Mesodermal cell (in vitro differentiated cells): ENCODE measurements at regions not wholly inside any gene's neighbourhood (a gene's known extent, or its start where the extent isn't known, plus 50 kb on each side); places are given as distances from the start of the nearest gene placed in this dataset.
A peak's percentile ranks its signal among the peaks of the same experiment; 100 is the strongest.

Source experiments
- H3K27ac ChIP-seq: 2 replicates; pipeline ENCODE4 v1.7.0; 2013; ENCODE audit warnings: mild to moderate bottlenecking, low read depth, low read length, moderate library complexity; ENCODE audit not compliant: severe bottlenecking
- H3K36me3 ChIP-seq: 2 replicates; pipeline ENCODE4 v1.7.1; 2013; ENCODE audit warnings: mild to moderate bottlenecking, low read length, moderate library complexity; ENCODE audit not compliant: control insufficient read depth, insufficient read depth
- H3K4me1 ChIP-seq: one replicate; pipeline ENCODE4 v1.7.1; 2013; ENCODE audit warnings: mild to moderate bottlenecking, low read length; ENCODE audit not compliant: insufficient read depth, control insufficient read depth, poor library complexity, severe bottlenecking
- H3K4me3 ChIP-seq: 2 replicates; pipeline ENCODE4 v1.7.0; 2013; ENCODE audit warnings: low read length, control low read depth, mild to moderate bottlenecking; ENCODE audit not compliant: insufficient read depth, poor library complexity, severe bottlenecking; ENCODE audit errors: extremely low read depth
- H3K9me3 ChIP-seq: 2 replicates; pipeline ENCODE4 v1.7.1; 2013; ENCODE audit warnings: mild to moderate bottlenecking, low read length, moderate library complexity; ENCODE audit not compliant: control insufficient read depth
- WGBS, 2 experiments: methylation state at CpG; one replicate each; pipeline ENCODE4 v1.1.5; 2013; ENCODE audit warnings: missing lambda C conversion rate in 2 of 2; ENCODE audit not compliant: insufficient coverage in 2 of 2; 5-methylcytosine and 5-hydroxymethylcytosine counted together

DNA sequence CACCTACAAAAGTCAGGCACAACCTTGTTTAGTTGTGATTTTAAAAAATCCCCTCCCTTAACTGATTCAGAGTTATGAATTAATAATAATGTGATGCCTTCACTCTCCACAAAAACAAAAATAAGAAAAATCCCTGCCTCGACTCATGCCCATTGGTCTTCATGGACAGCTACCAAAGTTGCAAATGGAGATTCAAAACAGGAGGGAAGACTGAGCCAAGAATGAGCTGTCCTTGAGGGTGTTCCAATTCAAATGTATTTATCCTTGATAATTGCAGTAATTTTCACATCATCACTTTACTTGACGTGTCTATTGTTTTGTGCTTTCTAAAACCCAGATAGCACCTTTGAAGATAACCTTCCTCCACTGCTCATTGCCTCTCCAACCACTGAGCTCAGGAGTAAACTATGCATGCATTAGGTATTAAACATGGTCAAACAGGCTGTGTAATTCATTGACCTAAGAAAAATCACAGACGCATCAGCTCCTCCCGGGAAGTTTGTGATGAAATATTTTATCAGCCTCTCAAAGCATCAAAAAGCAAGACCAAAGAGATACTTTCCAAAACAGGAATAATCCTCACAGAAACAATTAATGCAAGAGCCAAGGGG is 712.7 kb upstream of the IGFBP3 start:
- H3K4me3 ChIP-seq = no peak overlapping the region
- H3K4me1 ChIP-seq = peaks cover 3% of the 10 kb centered on the region
- H3K36me3 ChIP-seq = no peaks in the 10 kb centered on the region
- no peak overlapping the region for H3K27ac ChIP-seq
- 100% methylated on average over 1 of the region's 4 CpGs; no CpG with 5 or more reads in 1 of the 2 experiments for WGBS, 2 experiments
- H3K9me3 ChIP-seq = no peaks in the 10 kb centered on the region

DNA sequence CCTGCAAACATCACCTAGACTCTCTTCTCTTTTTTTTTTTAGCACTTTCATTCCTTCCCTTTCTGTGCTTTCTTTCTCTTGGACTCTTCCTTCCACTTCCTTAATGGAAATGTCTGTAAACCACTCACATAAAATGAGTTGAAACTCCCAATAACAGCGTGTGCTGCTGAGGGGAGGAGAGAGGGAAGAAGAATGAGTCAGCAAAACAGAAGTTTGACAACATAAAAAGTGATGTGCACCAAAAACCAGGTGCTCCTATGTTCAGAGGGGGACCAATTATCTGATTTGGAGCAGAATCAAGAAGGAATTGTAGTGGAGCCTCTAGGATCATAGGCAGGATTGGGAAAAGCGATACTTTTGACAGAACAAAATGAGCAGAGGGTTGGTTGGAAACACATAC is 712.1 kb upstream of the IGFBP3 start:
- peaks cover 3% of the 10 kb centered on the region for H3K4me1 ChIP-seq
- no peak overlapping the region for H3K4me3 ChIP-seq
- H3K27ac ChIP-seq = no peak overlapping the region
- no peaks in the 10 kb centered on the region for H3K9me3 ChIP-seq
- 100% methylated on average over 1 to 2 of the region's 2 CpGs for WGBS, 2 experiments
- H3K36me3 ChIP-seq = no peaks in the 10 kb centered on the region

DNA sequence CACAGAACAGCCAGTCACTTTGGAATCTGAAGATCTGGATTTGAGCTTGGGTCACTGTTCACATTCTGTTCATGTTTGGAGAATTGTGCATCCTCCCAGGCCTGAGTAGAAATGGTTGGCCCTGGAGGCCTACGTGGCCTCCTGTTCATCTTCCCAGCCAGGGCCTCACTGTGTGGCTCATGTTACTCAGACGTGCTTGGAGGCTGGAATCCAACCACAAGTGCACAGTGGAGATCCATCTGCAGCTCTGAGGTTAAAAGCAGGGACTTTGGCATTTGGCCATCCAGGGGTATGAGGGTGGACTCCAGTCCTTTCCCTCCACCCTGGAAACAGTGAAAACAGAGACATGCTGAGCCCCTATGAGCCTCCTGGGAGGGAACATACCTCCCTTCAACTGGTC is 709.0 kb upstream of the IGFBP3 start:
- Histone ChIP-seq H3K4me1 (no peaks in the 10 kb centered on the region), H3K4me3 (no peak overlapping the region), H3K27ac (no peak overlapping the region), H3K36me3 (no peaks in the 10 kb centered on the region), H3K9me3 (no peaks in the 10 kb centered on the region)
- WGBS, 2 experiments = 88 to 90% methylated on average over 1 to 2 of the region's 2 CpGs

DNA sequence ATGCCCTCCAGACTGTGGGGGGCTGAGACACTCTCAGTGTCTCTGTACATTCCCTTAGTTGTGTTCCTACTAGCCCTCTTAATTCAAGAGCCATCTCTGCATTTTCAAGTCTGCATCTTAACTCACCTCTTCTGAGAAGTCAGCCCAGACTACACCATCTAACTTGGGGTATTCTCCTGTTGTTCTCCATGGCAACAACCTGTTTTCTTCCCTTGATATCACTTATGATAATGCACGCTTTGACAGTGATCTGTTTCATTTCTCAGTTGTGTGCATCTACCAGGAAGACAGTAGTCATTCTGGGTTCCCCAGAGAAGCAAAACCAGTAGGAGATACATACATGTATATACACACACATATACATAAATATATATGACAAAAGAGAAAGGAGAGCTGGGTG is 707.3 kb upstream of the IGFBP3 start:
- WGBS, 2 experiments = 100% methylated on average over 1 of the region's 1 CpG; no CpG with 5 or more reads in 1 of the 2 experiments
- Histone ChIP-seq H3K36me3 (no peaks in the 10 kb centered on the region), H3K4me3 (no peak overlapping the region), H3K27ac (no peak overlapping the region), H3K4me1 (no peaks in the 10 kb centered on the region), H3K9me3 (no peaks in the 10 kb centered on the region)

DNA sequence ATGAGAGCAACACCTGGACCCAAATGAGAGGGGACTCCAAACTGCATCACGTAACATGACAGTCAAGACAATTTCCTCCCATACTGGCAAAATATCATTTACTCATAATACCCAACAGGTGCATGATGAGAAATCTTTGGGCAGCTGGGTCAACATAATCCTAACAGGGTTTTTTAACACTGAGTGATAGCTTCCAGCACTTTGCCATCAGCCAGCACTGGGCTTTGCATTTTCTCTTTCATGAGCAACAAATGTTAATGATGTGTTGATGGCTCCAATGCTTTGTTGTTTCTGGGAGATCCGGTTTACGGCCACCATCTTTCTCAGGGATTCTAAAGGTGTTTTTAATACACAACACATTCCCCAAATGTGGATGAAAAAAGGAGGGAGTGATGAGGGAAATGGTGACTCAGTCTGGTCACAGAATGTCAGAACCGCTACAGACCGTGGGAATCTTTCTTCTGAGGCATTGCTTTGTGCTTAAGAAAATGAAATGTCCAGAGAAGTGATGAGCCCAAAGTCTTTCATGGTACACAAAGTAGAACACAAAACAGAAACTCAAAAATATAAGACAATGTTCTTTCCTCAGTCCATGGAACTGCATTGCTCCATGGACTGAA is 705.7 kb upstream of the IGFBP3 start:
- Histone ChIP-seq H3K36me3 (no peaks in the 10 kb centered on the region), H3K27ac (no peak overlapping the region), H3K4me3 (no peak overlapping the region), H3K9me3 (no peaks in the 10 kb centered on the region), H3K4me1 (no peaks in the 10 kb centered on the region)
- 89 to 100% methylated on average over 1 to 3 of the region's 5 CpGs for WGBS, 2 experiments

DNA sequence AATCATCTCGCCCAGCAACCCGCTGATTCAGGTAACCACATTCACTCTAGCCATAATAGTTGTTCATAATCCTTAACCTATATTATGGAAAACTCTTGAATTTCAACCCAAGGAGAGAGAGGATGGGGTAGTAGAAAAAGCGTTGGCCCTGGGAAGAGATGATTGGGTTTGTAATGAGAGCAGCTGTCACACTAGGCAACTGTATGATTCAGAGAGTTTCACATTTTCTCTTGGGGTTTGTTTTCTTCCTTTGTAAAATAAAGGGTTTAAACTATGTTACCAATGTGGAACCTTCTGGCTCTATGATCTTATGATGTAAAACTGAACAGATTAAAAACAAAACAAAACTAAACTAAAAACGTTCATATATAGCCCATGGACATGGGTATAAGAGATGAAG is 705.2 kb upstream of the IGFBP3 start:
- Histone ChIP-seq H3K4me3 (no peak overlapping the region), H3K4me1 (no peaks in the 10 kb centered on the region), H3K27ac (no peak overlapping the region), H3K36me3 (no peaks in the 10 kb centered on the region), H3K9me3 (no peaks in the 10 kb centered on the region)
- WGBS, 2 experiments = no CpG with 5 or more reads among the region's 4 CpGs

DNA sequence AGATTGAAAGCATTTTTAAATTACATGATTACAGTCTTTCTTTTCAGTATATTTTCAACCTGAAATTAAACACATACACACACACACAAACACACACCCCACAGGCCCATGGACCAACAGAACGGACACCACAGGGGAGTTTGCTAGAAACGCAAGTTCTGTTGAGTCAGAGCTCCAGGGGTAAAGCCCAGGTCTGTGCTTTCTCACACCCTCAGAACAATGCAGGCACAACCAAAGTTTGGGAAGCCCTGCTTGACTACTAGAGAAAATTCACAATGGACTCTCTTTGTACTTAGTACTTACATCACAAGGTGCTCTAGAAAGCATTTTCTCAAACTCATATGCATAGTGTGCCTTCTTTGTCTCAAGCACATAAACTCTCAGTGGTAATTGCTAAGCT is 704.0 kb upstream of the IGFBP3 start:
- 20 to 40% methylated on average over 1 to 2 of the region's 2 CpGs for WGBS, 2 experiments
- H3K4me1 ChIP-seq = peaks cover 1% of the 10 kb centered on the region
- H3K4me3 ChIP-seq = no peak overlapping the region
- no peak overlapping the region for H3K27ac ChIP-seq
- H3K36me3 ChIP-seq = no peaks in the 10 kb centered on the region
- no peaks in the 10 kb centered on the region for H3K9me3 ChIP-seq

DNA sequence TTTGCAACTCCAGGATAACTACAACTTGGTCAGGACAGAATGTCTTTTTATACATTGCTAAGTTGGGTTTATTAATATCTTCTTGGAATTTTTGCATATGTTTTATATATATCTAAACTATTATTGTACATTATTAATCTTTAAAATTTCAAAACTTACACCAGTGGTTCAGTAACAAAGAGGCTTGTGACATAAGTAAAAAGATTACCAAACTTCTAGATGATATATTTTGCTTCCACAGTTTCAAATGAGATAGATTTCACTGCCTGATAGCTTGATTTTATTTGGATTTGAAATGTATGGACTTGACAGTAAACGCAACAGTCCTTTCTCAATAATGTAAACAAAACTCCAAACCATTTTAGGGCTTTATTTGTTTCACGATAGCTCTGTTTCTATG is 701.2 kb upstream of the IGFBP3 start:
- Histone ChIP-seq H3K27ac (no peak overlapping the region), H3K4me1 (peaks cover 2% of the 10 kb centered on the region), H3K9me3 (no peaks in the 10 kb centered on the region), H3K4me3 (no peak overlapping the region), H3K36me3 (no peaks in the 10 kb centered on the region)
- 100% methylated on average over 1 of the region's 2 CpGs; no CpG with 5 or more reads in 1 of the 2 experiments for WGBS, 2 experiments

DNA sequence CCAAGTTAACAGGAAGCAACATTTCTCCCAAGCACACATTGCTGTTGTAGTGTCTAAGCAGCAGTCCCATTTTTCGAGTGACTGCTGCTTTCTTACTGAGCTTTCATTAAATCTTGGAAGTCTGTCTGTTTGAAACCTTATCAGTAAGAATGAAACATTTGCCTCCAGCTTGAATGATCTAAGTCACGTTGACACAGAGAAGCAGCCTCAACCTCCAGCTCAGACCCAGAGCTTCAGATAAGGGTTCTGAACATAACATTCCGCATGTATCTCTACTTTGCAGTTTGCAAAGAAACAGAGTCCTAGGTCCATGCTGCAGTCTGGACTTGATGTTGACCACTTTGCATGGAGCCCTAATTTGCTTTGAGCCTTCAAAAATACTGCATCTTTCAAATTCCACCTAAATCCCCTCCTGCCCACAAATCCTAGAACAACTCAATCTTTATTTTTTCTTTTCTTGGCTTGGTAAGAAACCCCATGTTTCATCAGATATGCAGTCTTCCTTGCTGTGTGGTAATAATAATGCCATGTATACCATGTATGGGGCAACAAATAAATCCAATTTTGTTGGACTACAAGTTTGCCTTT is 698.7 kb upstream of the IGFBP3 start:
- no peaks in the 10 kb centered on the region for H3K9me3 ChIP-seq
- H3K4me1 ChIP-seq = peaks cover 2% of the 10 kb centered on the region
- 89 to 91% methylated on average over 1 to 2 of the region's 3 CpGs for WGBS, 2 experiments
- peak overlapping the region; percentile 5 for H3K27ac ChIP-seq
- H3K4me3 ChIP-seq = no peak overlapping the region
- H3K36me3 ChIP-seq = no peaks in the 10 kb centered on the region

DNA sequence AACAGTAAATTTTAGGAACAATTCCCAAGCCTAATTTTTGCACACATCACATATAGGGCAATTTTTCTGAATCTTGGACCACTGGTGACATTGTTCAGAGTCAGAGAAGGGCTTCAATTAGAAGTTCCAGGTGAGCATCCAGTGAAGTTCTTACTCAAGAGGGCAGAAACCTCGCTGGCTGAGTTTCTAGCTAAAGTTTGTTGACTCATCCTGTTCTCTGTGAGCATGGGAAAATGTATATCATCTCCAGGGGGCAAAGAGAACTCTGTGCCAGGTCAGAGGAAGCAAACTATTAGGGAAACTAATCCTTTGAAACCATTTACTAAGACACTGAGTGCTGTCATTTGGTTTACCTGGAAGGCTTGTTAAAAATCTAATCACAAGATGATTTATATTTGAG is 695.6 kb upstream of the IGFBP3 start:
- H3K27ac ChIP-seq = no peak overlapping the region
- no peak overlapping the region for H3K4me3 ChIP-seq
- no CpG with 5 or more reads among the region's 1 CpG for WGBS, 2 experiments
- H3K9me3 ChIP-seq = no peaks in the 10 kb centered on the region
- H3K4me1 ChIP-seq = peaks cover 2% of the 10 kb centered on the region
- no peaks in the 10 kb centered on the region for H3K36me3 ChIP-seq

DNA sequence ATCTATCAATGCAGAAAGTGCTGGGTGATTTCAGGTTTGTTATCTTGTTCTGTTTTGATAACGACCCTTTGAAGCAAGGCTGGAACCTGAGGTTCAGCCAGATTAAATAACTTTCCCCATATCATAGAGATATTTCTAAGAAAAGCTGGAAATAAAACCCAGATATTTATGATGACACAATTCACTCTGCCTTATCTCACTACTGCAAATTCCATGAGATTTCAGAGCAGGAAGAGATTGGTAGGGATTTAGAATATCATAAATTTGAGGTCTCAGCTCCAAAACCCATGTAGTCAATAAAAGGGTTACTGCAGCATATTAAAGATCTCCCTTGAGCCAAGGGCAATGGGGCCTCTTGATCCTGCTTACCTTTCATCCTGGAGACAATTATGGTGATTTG is 692.5 kb upstream of the IGFBP3 start:
- WGBS, 2 experiments = no CpG with 5 or more reads among the region's 1 CpG
- no peaks in the 10 kb centered on the region for H3K4me1 ChIP-seq
- H3K36me3 ChIP-seq = no peaks in the 10 kb centered on the region
- no peak overlapping the region for H3K4me3 ChIP-seq
- no peaks in the 10 kb centered on the region for H3K9me3 ChIP-seq
- no peak overlapping the region for H3K27ac ChIP-seq
